NCI-H524 (cell line): ENCODE measurements at regions not wholly inside any gene's neighbourhood (a gene's known extent, or its start where the extent isn't known, plus 50 kb on each side); places are given as distances from the start of the nearest gene placed in this dataset.

Experiments used
- DNase-seq, 2 experiments: peaks; one replicate each; lab custom pipeline; 2025; lab: John Stamatoyannopoulos, UW

GRCh38 chr16:79790854-79791253, 190.3 kb upstream of the MAF start:
- DNase-seq, result no peak

GRCh38 chr16:79788949-79789348, 188.4 kb upstream of the MAF start:
- DNase-seq, result no peak

- no peak for DNase-seq
These were observed 185.9 kb upstream of the MAF start for GRCh38 chr16:79786389-79786788.

GRCh38 chr16:79784007-79784406, 183.5 kb upstream of the MAF start:
- DNase-seq, result no peak

GRCh38 chr16:79777679-79778078, 177.1 kb upstream of the MAF start:
- no peak for DNase-seq

- DNase-seq, result peak; percentile 40 to 82
These were observed 175.8 kb upstream of the MAF start for GRCh38 chr16:79776243-79776847.

- DNase-seq, result no peak
These were observed 172.2 kb upstream of the MAF start for GRCh38 chr16:79772784-79773183.

- DNase-seq, result no peak
These were observed 171.5 kb upstream of the MAF start for GRCh38 chr16:79772048-79772447.

- peak; percentile 81 to 91 for DNase-seq
These were observed 169.9 kb upstream of the MAF start for GRCh38 chr16:79770244-79771064.

GRCh38 chr16:79769928-79770243, 169.3 kb upstream of the MAF start:
- DNase-seq, result no peak

- no peak for DNase-seq
These were observed 168.9 kb upstream of the MAF start for GRCh38 chr16:79769270-79769927.

GRCh38 chr16:79768276-79768970, 167.9 kb upstream of the MAF start:
- no peak for DNase-seq

GRCh38 chr16:79767421-79768275, 167.1 kb upstream of the MAF start:
- DNase-seq, result no peak

- no peak for DNase-seq
These were observed 165.4 kb upstream of the MAF start for GRCh38 chr16:79765901-79766394.

GRCh38 chr16:79765431-79765830, 164.9 kb upstream of the MAF start:
- DNase-seq, result no peak

- DNase-seq, result no peak
These were observed 164.0 kb upstream of the MAF start for GRCh38 chr16:79764415-79765110.

- DNase-seq, result no peak
These were observed 161.7 kb upstream of the MAF start for GRCh38 chr16:79762217-79762616.

- no peak for DNase-seq
These were observed 158.2 kb upstream of the MAF start for GRCh38 chr16:79758615-79759346.

- no peak for DNase-seq
These were observed 157.4 kb upstream of the MAF start for GRCh38 chr16:79757968-79758367.

- DNase-seq, result no peak
These were observed 156.6 kb upstream of the MAF start for GRCh38 chr16:79757163-79757562.
